ENCODE measurements at regions not wholly inside any gene's neighbourhood (a gene's known extent, or its start where the extent isn't known, plus 50 kb on each side); places are given as distances from the start of the nearest gene placed in this dataset.

DNA sequence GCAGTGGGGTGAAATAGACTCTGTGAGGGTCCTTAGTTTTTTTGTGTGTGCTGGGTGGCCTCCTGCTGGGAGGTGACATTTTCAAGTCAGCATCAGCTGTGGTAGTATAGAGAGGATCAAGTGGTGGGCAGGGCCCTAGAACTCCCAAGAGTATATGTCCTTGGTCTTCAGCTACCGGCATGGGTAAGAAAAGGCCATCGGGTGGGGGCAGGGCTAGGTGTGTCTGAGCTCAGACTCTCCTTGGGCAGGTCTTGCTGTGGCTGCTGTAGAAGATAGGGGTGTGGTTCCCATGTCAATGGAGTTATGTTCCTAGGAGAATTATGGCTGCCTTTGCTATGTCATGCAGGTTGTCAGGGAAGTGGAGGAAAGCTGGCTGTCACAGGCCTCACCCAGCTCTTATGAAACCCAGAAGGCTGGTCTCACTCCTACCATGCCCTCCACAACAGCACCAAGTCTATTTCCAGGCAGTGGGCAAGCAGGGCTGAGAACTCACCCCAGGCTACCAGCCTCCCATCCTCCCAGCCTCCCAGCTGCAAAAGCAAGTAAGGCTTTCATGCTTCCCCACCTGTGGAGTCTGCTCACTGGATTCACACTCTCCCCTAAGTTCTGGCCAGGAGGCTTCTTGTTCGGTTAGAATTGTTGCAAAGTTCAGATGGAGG lies 130.6 kb upstream of the SOX1 start:
- TF ChIP-seq CTCF (IDR thresholded peaks at IDR 0.05) (no peak), EZH2 (IDR thresholded peaks at IDR 0.05; ENCODE audit: borderline replicate concordance, insufficient read depth, low read depth, low read length, poor library complexity, severe bottlenecking) (no peak)

Measured in B cell (primary cell).